ENCODE measurements at regions not wholly inside any gene's neighbourhood (a gene's known extent, or its start where the extent isn't known, plus 50 kb on each side); places are given as distances from the start of the nearest gene placed in this dataset.

- H3K4me3 ChIP-seq (ENCODE audit: insufficient read depth in 1 of 2, low read depth in 1 of 2, low read length in 2 of 2): no peak overlapping the region
- no peak overlapping the region for H3K27ac ChIP-seq (ENCODE audit: low read length, poor library complexity, severe bottlenecking)
- H2BK5ac ChIP-seq (ENCODE audit: low read depth, low read length, poor library complexity, severe bottlenecking): no peak overlapping the region
- no peak overlapping the region for H2BK120ac ChIP-seq (ENCODE audit: low read depth, low read length)
- no peak overlapping the region for H2BK15ac ChIP-seq (ENCODE audit: low read depth, poor library complexity, severe bottlenecking)
- no peak overlapping the region for H3K23ac ChIP-seq (ENCODE audit: low read length in 2 of 2)
- no peak overlapping the region for H3K14ac ChIP-seq (ENCODE audit: low read length in 2 of 2)
- peaks cover 4 to 5% of the 10 kb centered on the region in 2 experiments for H3K27me3 ChIP-seq (ENCODE audit: control insufficient read depth in 1 of 2, insufficient read depth in 1 of 2, low read length in 2 of 2)
- no peak overlapping the region for H3K9ac ChIP-seq (ENCODE audit: low read length)
- no peaks in the 10 kb centered on the region for H3K36me3 ChIP-seq (ENCODE audit: control insufficient read depth in 1 of 2, insufficient read depth in 2 of 2, low read depth in 1 of 2, low read length in 2 of 2)
- no peak overlapping the region for H3K4ac ChIP-seq (ENCODE audit: low read depth in 1 of 2, low read length in 2 of 2)
- H3K18ac ChIP-seq (ENCODE audit: low read depth in 1 of 2, low read length in 2 of 2): no peak overlapping the region
- H4K91ac ChIP-seq (ENCODE audit: low read length): no peak overlapping the region
- H3K4me2 ChIP-seq (ENCODE audit: low read length, poor library complexity, severe bottlenecking): no peak overlapping the region
- H2BK12ac ChIP-seq (ENCODE audit: low read length in 2 of 2): no peak overlapping the region
- H3K4me1 ChIP-seq (ENCODE audit: control insufficient read depth, insufficient read depth, low read depth, low read length): no peaks in the 10 kb centered on the region
- H3K79me1 ChIP-seq (replicated peaks; ENCODE audit: low read length, poor library complexity, severe bottlenecking): no peaks in the 10 kb centered on the region
- 94% methylated on average over 4 of the region's 5 CpGs for WGBS
- no peak overlapping the region for H2AFZ ChIP-seq (ENCODE audit: low read depth, low read length)
- no peaks in the 10 kb centered on the region for H3K9me3 ChIP-seq (ENCODE audit: control insufficient read depth, low read length)
- no peak for DNase-seq
- H4K8ac ChIP-seq (ENCODE audit: low read length): no peak overlapping the region
- no peak overlapping the region for H2AK5ac ChIP-seq (ENCODE audit: low read length, severe bottlenecking)
Observed at GRCh38 chr2:204064119-204064518, 127.6 kb downstream of the ICOS start.

- H2BK15ac ChIP-seq (ENCODE audit: low read depth, poor library complexity, severe bottlenecking): no peak overlapping the region
- no peak overlapping the region for H3K14ac ChIP-seq (ENCODE audit: low read length in 2 of 2)
- H3K23ac ChIP-seq (ENCODE audit: low read length in 2 of 2): no peak overlapping the region
- H3K36me3 ChIP-seq (ENCODE audit: control insufficient read depth in 1 of 2, insufficient read depth in 2 of 2, low read depth in 1 of 2, low read length in 2 of 2): no peaks in the 10 kb centered on the region
- DNase-seq: no peak
- H2BK5ac ChIP-seq (ENCODE audit: low read depth, low read length, poor library complexity, severe bottlenecking): no peak overlapping the region
- H3K27ac ChIP-seq (ENCODE audit: low read length, poor library complexity, severe bottlenecking): no peak overlapping the region
- no peak overlapping the region for H3K9ac ChIP-seq (ENCODE audit: low read length)
- 83% methylated on average over 3 of the region's 3 CpGs for WGBS
- H2AFZ ChIP-seq (ENCODE audit: low read depth, low read length): no peak overlapping the region
- H3K4me1 ChIP-seq (ENCODE audit: control insufficient read depth, insufficient read depth, low read depth, low read length): no peaks in the 10 kb centered on the region
- no peak overlapping the region for H3K4me3 ChIP-seq (ENCODE audit: insufficient read depth in 1 of 2, low read depth in 1 of 2, low read length in 2 of 2)
- no peaks in the 10 kb centered on the region for H3K9me3 ChIP-seq (ENCODE audit: control insufficient read depth, low read length)
- no peak overlapping the region for H3K18ac ChIP-seq (ENCODE audit: low read depth in 1 of 2, low read length in 2 of 2)
- H3K79me1 ChIP-seq (replicated peaks; ENCODE audit: low read length, poor library complexity, severe bottlenecking): no peaks in the 10 kb centered on the region
- no peak overlapping the region for H3K4me2 ChIP-seq (ENCODE audit: low read length, poor library complexity, severe bottlenecking)
- H2BK120ac ChIP-seq (ENCODE audit: low read depth, low read length): no peak overlapping the region
- no peak overlapping the region for H2AK5ac ChIP-seq (ENCODE audit: low read length, severe bottlenecking)
- no peak overlapping the region for H4K8ac ChIP-seq (ENCODE audit: low read length)
- H3K27me3 ChIP-seq (ENCODE audit: control insufficient read depth in 1 of 2, insufficient read depth in 1 of 2, low read length in 2 of 2): peaks cover 4 to 20% of the 10 kb centered on the region in 2 experiments
- no peak overlapping the region for H2BK12ac ChIP-seq (ENCODE audit: low read length in 2 of 2)
- no peak overlapping the region for H4K91ac ChIP-seq (ENCODE audit: low read length)
- H3K4ac ChIP-seq (ENCODE audit: low read depth in 1 of 2, low read length in 2 of 2): no peak overlapping the region
Observed at GRCh38 chr2:204065566-204065965, 129.0 kb downstream of the ICOS start.

GRCh38 chr2:204066051-204066450 is 129.5 kb downstream of the ICOS start:
- H4K8ac ChIP-seq (ENCODE audit: low read length): no peak overlapping the region
- H3K27ac ChIP-seq (ENCODE audit: low read length, poor library complexity, severe bottlenecking): no peak overlapping the region
- H3K36me3 ChIP-seq (ENCODE audit: control insufficient read depth in 1 of 2, insufficient read depth in 2 of 2, low read depth in 1 of 2, low read length in 2 of 2): no peaks in the 10 kb centered on the region
- no peak for DNase-seq
- H2BK120ac ChIP-seq (ENCODE audit: low read depth, low read length): no peak overlapping the region
- H2BK12ac ChIP-seq (ENCODE audit: low read length in 2 of 2): no peak overlapping the region
- no peak overlapping the region for H3K14ac ChIP-seq (ENCODE audit: low read length in 2 of 2)
- H3K23ac ChIP-seq (ENCODE audit: low read length in 2 of 2): no peak overlapping the region
- H2AK5ac ChIP-seq (ENCODE audit: low read length, severe bottlenecking): no peak overlapping the region
- no peaks in the 10 kb centered on the region for H3K9me3 ChIP-seq (ENCODE audit: control insufficient read depth, low read length)
- H3K4me2 ChIP-seq (ENCODE audit: low read length, poor library complexity, severe bottlenecking): no peak overlapping the region
- H2BK5ac ChIP-seq (ENCODE audit: low read depth, low read length, poor library complexity, severe bottlenecking): no peak overlapping the region
- H3K27me3 ChIP-seq (ENCODE audit: control insufficient read depth in 1 of 2, insufficient read depth in 1 of 2, low read length in 2 of 2): peaks cover under 1 to 24% of the 10 kb centered on the region in 2 experiments
- H3K79me1 ChIP-seq (replicated peaks; ENCODE audit: low read length, poor library complexity, severe bottlenecking): no peaks in the 10 kb centered on the region
- no peak overlapping the region for H4K91ac ChIP-seq (ENCODE audit: low read length)
- WGBS: 62% methylated on average over 1 of the region's 1 CpG
- no peak overlapping the region for H3K4me3 ChIP-seq (ENCODE audit: insufficient read depth in 1 of 2, low read depth in 1 of 2, low read length in 2 of 2)
- H2BK15ac ChIP-seq (ENCODE audit: low read depth, poor library complexity, severe bottlenecking): no peak overlapping the region
- H3K4ac ChIP-seq (ENCODE audit: low read depth in 1 of 2, low read length in 2 of 2): no peak overlapping the region
- H3K18ac ChIP-seq (ENCODE audit: low read depth in 1 of 2, low read length in 2 of 2): no peak overlapping the region
- H2AFZ ChIP-seq (ENCODE audit: low read depth, low read length): no peak overlapping the region
- no peak overlapping the region for H3K9ac ChIP-seq (ENCODE audit: low read length)
- H3K4me1 ChIP-seq (ENCODE audit: control insufficient read depth, insufficient read depth, low read depth, low read length): no peaks in the 10 kb centered on the region

- Histone ChIP-seq H4K91ac (ENCODE audit: low read length) (no peak overlapping the region), H3K14ac (ENCODE audit: low read length in 2 of 2) (no peak overlapping the region), H3K9ac (ENCODE audit: low read length) (no peak overlapping the region), H3K4me1 (ENCODE audit: control insufficient read depth, insufficient read depth, low read depth, low read length) (no peaks in the 10 kb centered on the region), H3K23ac (ENCODE audit: low read length in 2 of 2) (no peak overlapping the region), H3K9me3 (ENCODE audit: control insufficient read depth, low read length) (no peaks in the 10 kb centered on the region), H2BK12ac (ENCODE audit: low read length in 2 of 2) (no peak overlapping the region), H2AFZ (ENCODE audit: low read depth, low read length) (no peak overlapping the region), H3K4ac (ENCODE audit: low read depth in 1 of 2, low read length in 2 of 2) (no peak overlapping the region), H2AK5ac (ENCODE audit: low read length, severe bottlenecking) (no peak overlapping the region), H3K27me3 (ENCODE audit: control insufficient read depth in 1 of 2, insufficient read depth in 1 of 2, low read length in 2 of 2) (peaks cover 0 to 42% of the 10 kb centered on the region in 2 experiments), H3K79me1 (replicated peaks; ENCODE audit: low read length, poor library complexity, severe bottlenecking) (no peaks in the 10 kb centered on the region), H2BK120ac (ENCODE audit: low read depth, low read length) (no peak overlapping the region), H3K4me2 (ENCODE audit: low read length, poor library complexity, severe bottlenecking) (no peak overlapping the region), H3K27ac (ENCODE audit: low read length, poor library complexity, severe bottlenecking) (no peak overlapping the region), H2BK5ac (ENCODE audit: low read depth, low read length, poor library complexity, severe bottlenecking) (no peak overlapping the region), H4K8ac (ENCODE audit: low read length) (no peak overlapping the region), H3K36me3 (ENCODE audit: control insufficient read depth in 1 of 2, insufficient read depth in 2 of 2, low read depth in 1 of 2, low read length in 2 of 2) (no peaks in the 10 kb centered on the region), H2BK15ac (ENCODE audit: low read depth, poor library complexity, severe bottlenecking) (no peak overlapping the region), H3K18ac (ENCODE audit: low read depth in 1 of 2, low read length in 2 of 2) (no peak overlapping the region), H3K4me3 (ENCODE audit: insufficient read depth in 1 of 2, low read depth in 1 of 2, low read length in 2 of 2) (no peak overlapping the region)
- 73% methylated on average over 5 of the region's 7 CpGs for WGBS
- no peak for DNase-seq
Observed at GRCh38 chr2:204069804-204070203, 133.2 kb downstream of the ICOS start.

All from mesenchymal stem cell (in vitro differentiated cells and primary cell).